Stromal cell of bone marrow (primary cell): ENCODE measurements at regions not wholly inside any gene's neighbourhood (a gene's known extent, or its start where the extent isn't known, plus 50 kb on each side); places are given as distances from the start of the nearest gene placed in this dataset.
"Not testable (repeated sequence)": the region's sequence is repeated elsewhere in the genome, so short reads cannot be mapped to it uniquely, and the experiment has no call there.

ENCODE experiments used
- DNase-seq: peaks from one replicate; pipeline ENCODE4 v3.0.0-alpha.2; 2012; ENCODE audit warnings: low read depth

- DNase-seq: no peak
Measured at GRCh38 chr4:17060230-17060629, 161.8 kb upstream of the LDB2 start.

GRCh38 chr4:17058916-17059741, 160.7 kb upstream of the LDB2 start:
- DNase-seq: peak; percentile 75

- peak; percentile 25 for DNase-seq
Measured at GRCh38 chr4:17058536-17058915, 160.1 kb upstream of the LDB2 start.

GRCh38 chr4:17057035-17057434, 158.6 kb upstream of the LDB2 start:
- no peak for DNase-seq

- DNase-seq: peak; percentile 93
Measured at GRCh38 chr4:17055788-17056187, 157.3 kb upstream of the LDB2 start.

- DNase-seq: no peak
Measured at GRCh38 chr4:17045866-17046265, 147.4 kb upstream of the LDB2 start.

- DNase-seq: no peak
Measured at GRCh38 chr4:17038510-17039176, 140.2 kb upstream of the LDB2 start.

- DNase-seq: no peak
Measured at GRCh38 chr4:17033768-17034181, 135.3 kb upstream of the LDB2 start.

- no peak for DNase-seq
Measured at GRCh38 chr4:17033025-17033767, 134.8 kb upstream of the LDB2 start.

GRCh38 chr4:17030543-17030942, 132.1 kb upstream of the LDB2 start:
- DNase-seq: peak; percentile 57

GRCh38 chr4:17029964-17030363, 131.5 kb upstream of the LDB2 start:
- DNase-seq: no peak

- no peak for DNase-seq
Measured at GRCh38 chr4:17029432-17029831, 131.0 kb upstream of the LDB2 start.

GRCh38 chr4:17027495-17027894, 129.1 kb upstream of the LDB2 start:
- peak; percentile 97 for DNase-seq

- DNase-seq: no peak
Measured at GRCh38 chr4:17024425-17024824, 126.0 kb upstream of the LDB2 start.

- DNase-seq: no peak
Measured at GRCh38 chr4:17020901-17021300, 122.5 kb upstream of the LDB2 start.

- no peak for DNase-seq
Measured at GRCh38 chr4:17020451-17020850, 122.0 kb upstream of the LDB2 start.

- not testable (repeated sequence) for DNase-seq
Measured at GRCh38 chr4:17018621-17019020, 120.2 kb upstream of the LDB2 start.

- no peak for DNase-seq
Measured at GRCh38 chr4:17018013-17018412, 119.6 kb upstream of the LDB2 start.

- DNase-seq: no peak
Measured at GRCh38 chr4:17013382-17014006, 115.0 kb upstream of the LDB2 start.

GRCh38 chr4:17012451-17012850, 114.0 kb upstream of the LDB2 start:
- no peak for DNase-seq

GRCh38 chr4:17010426-17011087, 112.1 kb upstream of the LDB2 start:
- no peak for DNase-seq

GRCh38 chr4:17009871-17010367, 111.5 kb upstream of the LDB2 start:
- no peak for DNase-seq
